ENCODE measurements at regions not wholly inside any gene's neighbourhood (a gene's known extent, or its start where the extent isn't known, plus 50 kb on each side); places are given as distances from the start of the nearest gene placed in this dataset.

DNA sequence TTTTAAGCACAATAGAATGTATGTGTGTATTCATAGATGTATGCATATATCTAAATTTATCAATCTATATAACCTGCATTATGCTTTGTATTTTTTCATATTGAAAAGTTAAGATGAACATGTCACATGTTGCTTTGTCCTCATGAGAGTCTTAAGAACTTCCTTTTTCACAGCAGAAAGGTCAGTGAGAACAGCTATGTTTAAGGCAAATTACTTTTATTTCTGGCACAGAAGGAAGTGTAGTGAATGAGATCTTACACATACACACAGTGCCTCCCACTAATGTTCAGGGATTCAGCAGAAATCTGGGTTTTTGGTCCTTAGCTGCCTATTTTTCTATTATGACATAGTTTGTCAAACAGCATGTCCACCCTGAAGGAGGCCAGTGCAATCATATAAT lies 134.8 kb downstream of the TMEM26 start:
- Mint-ChIP-seq H3K4me3 (no peak overlapping the region), H3K9me3 (ENCODE audit: insufficient read depth) (no peaks in the 10 kb centered on the region), H3K27ac (no peak overlapping the region), H3K27me3 (no peaks in the 10 kb centered on the region), H3K4me1 (peaks cover 16% of the 10 kb centered on the region)
- intact Hi-C loops (cut with micrococcal nuclease), result no loop called here
- no peak for DNase-seq
- CTCF ChIA-PET, result no interaction called here
- H3K27me3 ChIP-seq (replicated peaks in 1 of 4; ENCODE audit: control extremely low read depth in 1 of 4, control insufficient read depth in 3 of 4, insufficient read depth in 4 of 4, low read length in 3 of 4), result no peaks in the 10 kb centered on the region
- peaks cover 4 to 6% of the 10 kb centered on the region in 2 donors for H3K4me1 ChIP-seq (ENCODE audit: control insufficient read depth in 2 of 2, insufficient read depth in 2 of 2, low read length in 2 of 2)
- TF ChIP-seq EZH2 (IDR thresholded peaks at IDR 0.05; ENCODE audit: borderline replicate concordance, insufficient read depth, low read depth, low read length, poor library complexity, severe bottlenecking), result no peak
- TF ChIP-seq, protein P1, sequence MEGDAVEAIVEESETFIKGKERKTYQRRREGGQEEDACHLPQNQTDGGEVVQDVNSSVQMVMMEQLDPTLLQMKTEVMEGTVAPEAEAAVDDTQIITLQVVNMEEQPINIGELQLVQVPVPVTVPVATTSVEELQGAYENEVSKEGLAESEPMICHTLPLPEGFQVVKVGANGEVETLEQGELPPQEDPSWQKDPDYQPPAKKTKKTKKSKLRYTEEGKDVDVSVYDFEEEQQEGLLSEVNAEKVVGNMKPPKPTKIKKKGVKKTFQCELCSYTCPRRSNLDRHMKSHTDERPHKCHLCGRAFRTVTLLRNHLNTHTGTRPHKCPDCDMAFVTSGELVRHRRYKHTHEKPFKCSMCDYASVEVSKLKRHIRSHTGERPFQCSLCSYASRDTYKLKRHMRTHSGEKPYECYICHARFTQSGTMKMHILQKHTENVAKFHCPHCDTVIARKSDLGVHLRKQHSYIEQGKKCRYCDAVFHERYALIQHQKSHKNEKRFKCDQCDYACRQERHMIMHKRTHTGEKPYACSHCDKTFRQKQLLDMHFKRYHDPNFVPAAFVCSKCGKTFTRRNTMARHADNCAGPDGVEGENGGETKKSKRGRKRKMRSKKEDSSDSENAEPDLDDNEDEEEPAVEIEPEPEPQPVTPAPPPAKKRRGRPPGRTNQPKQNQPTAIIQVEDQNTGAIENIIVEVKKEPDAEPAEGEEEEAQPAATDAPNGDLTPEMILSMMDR (IDR thresholded peaks at IDR 0.05), result no peak
- H3K79me2 ChIP-seq (ENCODE audit: control insufficient read depth, insufficient read depth, low read length), result no peaks in the 10 kb centered on the region
- no peak overlapping the region for H2AFZ ChIP-seq (ENCODE audit: insufficient read depth, low read depth, low read length, poor library complexity, severe bottlenecking)
- H3K4me3 ChIP-seq (ENCODE audit: control extremely low read depth in 1 of 5, extremely low read depth in 1 of 5, insufficient read depth in 1 of 5, low read depth in 2 of 5, low read length in 4 of 5), result no peak overlapping the region
- POLR2A ChIA-PET, result no interaction called here
- no peak overlapping the region for H3K9ac ChIP-seq (ENCODE audit: low read length)
- no peaks in the 10 kb centered on the region for H4K20me1 ChIP-seq (ENCODE audit: control insufficient read depth, insufficient read depth, low read length, poor library complexity, severe bottlenecking)
- ATAC-seq (ENCODE audit: low read depth), result no peak
- no peak overlapping the region for H3K27ac ChIP-seq (ENCODE audit: low read length in 2 of 2)
- H3K36me3 ChIP-seq (replicated peaks in 1 of 2; ENCODE audit: control extremely low read depth in 1 of 2, control insufficient read depth in 1 of 2, extremely low read depth in 1 of 2, insufficient read depth in 2 of 2, low read length in 1 of 2), result no peaks in the 10 kb centered on the region
- H3K4me2 ChIP-seq (replicated peaks; ENCODE audit: low read depth, low read length, poor library complexity, severe bottlenecking), result no peak overlapping the region
- H3K9me3 ChIP-seq (ENCODE audit: control extremely low read depth in 1 of 3, control insufficient read depth in 2 of 3, insufficient read depth in 1 of 3, low read length in 2 of 3), result peaks cover 0 to 1% (median 0%) of the 10 kb centered on the region in 3 donors

DNA sequence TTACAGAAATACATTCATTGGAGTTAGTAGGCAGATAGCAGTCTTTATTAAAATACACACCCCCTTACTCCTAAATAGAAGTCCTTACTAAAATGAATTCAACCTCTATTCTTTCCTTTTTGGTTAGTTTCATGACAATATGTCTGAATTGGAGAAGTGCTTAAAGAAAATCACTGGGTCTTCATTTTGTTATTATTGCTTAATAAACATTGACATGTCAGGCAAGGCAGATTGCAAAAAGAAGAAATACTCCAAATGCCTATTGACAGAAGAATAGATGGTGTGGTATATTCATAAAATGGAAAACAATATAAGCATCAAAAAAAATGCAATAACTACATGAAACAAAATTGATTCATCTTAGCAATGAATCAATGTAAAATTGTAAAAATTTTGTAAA lies 135.5 kb downstream of the TMEM26 start:
- DNase-seq, result no peak

More for the DNA sequence above, 135.5 kb downstream of the TMEM26 start:
- Mint-ChIP-seq H3K4me1 (peaks cover 18% of the 10 kb centered on the region), H3K27ac (no peak overlapping the region), H3K27me3 (no peaks in the 10 kb centered on the region), H3K9me3 (ENCODE audit: insufficient read depth) (no peaks in the 10 kb centered on the region), H3K4me3 (no peak overlapping the region)
- ChIA-PET POLR2A (no interaction called here), CTCF (no interaction called here)
- no peak for TF ChIP-seq EZH2 (IDR thresholded peaks at IDR 0.05; ENCODE audit: borderline replicate concordance, insufficient read depth, low read depth, low read length, poor library complexity, severe bottlenecking)
- TF ChIP-seq, protein P1 (IDR thresholded peaks at IDR 0.05), result no peak
- Histone ChIP-seq H3K9me3 (ENCODE audit: control extremely low read depth in 1 of 3, control insufficient read depth in 2 of 3, insufficient read depth in 1 of 3, low read length in 2 of 3) (peaks cover 0 to 1% (median 0%) of the 10 kb centered on the region in 3 donors), H3K27ac (ENCODE audit: low read length in 2 of 2) (no peak overlapping the region), H3K4me3 (ENCODE audit: control extremely low read depth in 1 of 5, extremely low read depth in 1 of 5, insufficient read depth in 1 of 5, low read depth in 2 of 5, low read length in 4 of 5) (no peak overlapping the region), H3K79me2 (ENCODE audit: control insufficient read depth, insufficient read depth, low read length) (no peaks in the 10 kb centered on the region), H3K4me2 (replicated peaks; ENCODE audit: low read depth, low read length, poor library complexity, severe bottlenecking) (no peak overlapping the region), H2AFZ (ENCODE audit: insufficient read depth, low read depth, low read length, poor library complexity, severe bottlenecking) (no peak overlapping the region), H3K4me1 (ENCODE audit: control insufficient read depth in 2 of 2, insufficient read depth in 2 of 2, low read length in 2 of 2) (peaks cover 6 to 7% of the 10 kb centered on the region in 2 donors), H4K20me1 (ENCODE audit: control insufficient read depth, insufficient read depth, low read length, poor library complexity, severe bottlenecking) (no peaks in the 10 kb centered on the region), H3K27me3 (replicated peaks in 1 of 4; ENCODE audit: control extremely low read depth in 1 of 4, control insufficient read depth in 3 of 4, insufficient read depth in 4 of 4, low read length in 3 of 4) (no peaks in the 10 kb centered on the region), H3K9ac (ENCODE audit: low read length) (no peak overlapping the region), H3K36me3 (replicated peaks in 1 of 2; ENCODE audit: control extremely low read depth in 1 of 2, control insufficient read depth in 1 of 2, extremely low read depth in 1 of 2, insufficient read depth in 2 of 2, low read length in 1 of 2) (no peaks in the 10 kb centered on the region)
- no peak for ATAC-seq (ENCODE audit: low read depth)
- intact Hi-C loops (cut with micrococcal nuclease), result no loop called here

All from B cell (primary cell).